Eye (tissue), 1 donor: ENCODE measurements at regions not wholly inside any gene's neighbourhood (a gene's known extent, or its start where the extent isn't known, plus 50 kb on each side); places are given as distances from the start of the nearest gene placed in this dataset.
"Not testable (repeated sequence)": the region's sequence is repeated elsewhere in the genome, so short reads cannot be mapped to it uniquely, and the experiment has no call there.

Experiments used
- DNase-seq: peaks from one replicate; pipeline ENCODE4 v3.0.0-alpha.2; 2015

DNA sequence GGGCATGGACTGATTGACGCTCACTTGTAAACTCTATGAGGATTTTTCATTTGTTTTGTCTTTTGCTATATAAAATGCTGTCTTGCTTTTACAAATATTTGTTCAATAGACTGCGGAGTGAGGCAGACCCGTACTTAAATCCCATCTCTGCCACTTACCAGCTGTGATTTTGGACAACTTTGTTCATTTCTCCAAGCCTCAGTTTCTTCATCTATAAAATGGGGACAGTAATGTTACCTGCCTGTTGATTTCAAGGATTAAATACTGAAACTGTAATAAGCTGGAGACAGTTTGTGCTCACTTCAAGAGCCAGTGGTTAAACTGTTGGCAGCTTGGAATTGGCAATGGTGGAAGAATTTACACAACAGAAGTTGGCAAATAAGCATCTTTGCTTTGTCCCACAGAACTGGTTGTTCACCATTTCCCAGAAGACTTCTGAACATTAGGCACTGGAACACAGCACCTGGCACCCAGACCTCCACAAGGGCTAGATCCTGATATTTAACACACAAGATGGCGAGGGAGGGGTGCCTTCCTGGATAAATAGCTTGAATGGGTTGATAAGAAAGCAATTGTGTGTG, 479.2 kb downstream of the QKI start:
- DNase-seq: no peak

- DNase-seq: no peak
Measured at GRCh38 chr6:163892824-163893561, 478.5 kb downstream of the QKI start.

DNA sequence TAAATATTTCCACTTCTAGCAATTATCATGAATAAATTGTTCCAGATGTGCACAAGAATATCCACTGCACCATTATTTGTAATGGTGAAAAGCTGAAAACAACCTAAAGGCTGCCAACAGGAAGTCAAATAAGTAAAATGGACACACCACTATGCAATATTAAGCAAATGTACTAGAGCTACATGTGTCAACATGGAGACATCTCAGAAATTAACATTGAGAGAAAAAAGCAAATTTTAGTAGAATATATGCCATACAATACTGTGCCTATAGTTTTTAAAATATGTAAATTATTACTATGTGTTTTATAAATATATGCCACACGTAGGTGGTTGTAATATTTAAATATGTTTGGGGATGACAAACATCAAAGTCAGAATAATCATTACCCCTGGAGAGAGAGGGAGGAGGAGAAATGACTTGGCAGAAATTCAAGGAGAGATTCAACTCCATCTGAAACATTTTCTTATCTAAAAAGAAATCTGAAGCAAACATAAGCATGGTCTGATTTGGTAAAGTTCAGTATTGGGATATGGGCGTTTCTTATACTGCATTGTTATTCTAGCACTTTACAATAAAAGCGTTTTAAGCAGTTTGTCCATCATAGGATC, 475.5 kb downstream of the QKI start:
- DNase-seq: no peak

- no peak for DNase-seq
Measured at GRCh38 chr6:163888030-163888819, 473.7 kb downstream of the QKI start.

- DNase-seq: no peak
Measured at GRCh38 chr6:163886428-163886827, 471.9 kb downstream of the QKI start.

- DNase-seq: no peak
Measured at GRCh38 chr6:163883984-163884383, 469.5 kb downstream of the QKI start.

DNA sequence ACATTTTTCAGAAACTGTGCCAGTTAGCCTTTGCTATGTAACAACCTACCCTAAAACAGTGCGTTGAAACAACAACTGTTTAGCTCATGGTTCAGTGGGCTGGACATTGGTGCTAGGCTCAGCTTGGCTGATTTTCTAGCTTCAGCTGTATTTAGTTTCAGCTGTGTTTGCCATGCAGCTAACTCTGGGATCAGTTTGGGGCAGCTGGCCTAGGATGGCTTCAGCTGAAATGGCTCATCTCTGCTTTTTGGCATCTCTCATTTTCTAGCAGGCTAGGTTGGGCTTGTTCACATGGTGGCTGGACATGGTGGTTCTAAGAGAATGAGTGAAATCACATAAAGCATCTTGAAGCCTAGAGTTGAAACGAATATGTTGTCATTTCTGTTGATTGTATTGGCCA, 464.2 kb downstream of the QKI start:
- DNase-seq: no peak

DNA sequence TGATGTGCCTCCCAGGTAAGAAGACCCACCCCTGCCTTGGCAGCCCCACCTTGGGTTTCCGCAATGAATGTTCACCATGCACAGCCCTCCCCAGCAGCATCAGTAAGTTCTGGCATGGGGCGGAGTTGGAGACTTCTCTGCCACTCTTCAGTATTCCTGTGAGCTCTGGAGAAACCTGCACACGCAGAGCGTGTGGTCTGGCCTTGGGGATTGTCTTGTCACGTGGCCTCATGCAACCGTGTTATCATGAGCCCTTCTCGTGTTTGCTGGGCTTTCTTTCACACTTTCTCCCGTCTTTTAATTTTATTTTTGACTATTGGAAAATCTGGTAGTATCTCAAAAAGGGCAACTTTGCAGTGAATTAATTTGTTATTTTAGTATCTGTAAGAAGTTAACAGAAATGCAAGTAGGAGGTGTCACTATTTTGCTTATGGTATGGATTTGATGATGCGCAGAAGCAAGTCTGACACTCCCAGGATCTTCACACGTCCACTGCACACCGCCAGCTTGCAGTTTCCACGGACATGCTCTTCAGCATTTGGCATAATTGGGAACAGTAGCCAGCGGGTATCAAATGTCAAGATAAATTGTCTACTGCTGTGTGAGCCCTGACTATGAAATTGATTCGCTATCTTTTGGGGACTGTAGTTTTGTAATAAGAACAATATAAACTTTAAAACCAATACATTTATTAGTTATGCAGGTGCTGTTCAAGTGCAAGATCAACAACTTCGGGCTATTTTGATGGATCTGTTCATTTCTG, 463.5 kb downstream of the QKI start:
- DNase-seq: no peak

GRCh38 chr6:163876391-163876790, 461.9 kb downstream of the QKI start:
- DNase-seq: no peak

DNA sequence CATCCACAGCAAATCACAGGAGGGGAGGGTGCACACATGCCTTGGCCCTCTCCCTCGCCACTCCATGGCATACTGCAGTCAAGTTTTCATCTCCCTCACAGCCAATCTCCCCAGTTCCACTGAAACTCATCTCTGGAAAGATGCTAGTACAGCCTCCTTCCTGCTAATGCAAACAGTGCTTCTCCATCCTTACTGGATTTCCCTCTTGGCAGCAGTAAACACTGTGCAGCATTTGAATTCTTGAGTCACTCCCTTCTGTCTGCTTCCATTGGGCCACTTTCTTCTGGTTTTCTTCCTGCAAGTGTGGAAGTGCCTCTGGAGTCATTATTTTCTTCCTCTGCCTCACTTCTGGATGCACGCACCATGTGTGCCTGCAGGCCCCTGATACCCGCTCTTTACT, 460.3 kb downstream of the QKI start:
- no peak for DNase-seq

- peak; percentile 51 for DNase-seq
Measured at GRCh38 chr6:163872335-163872734, 457.8 kb downstream of the QKI start.

DNA sequence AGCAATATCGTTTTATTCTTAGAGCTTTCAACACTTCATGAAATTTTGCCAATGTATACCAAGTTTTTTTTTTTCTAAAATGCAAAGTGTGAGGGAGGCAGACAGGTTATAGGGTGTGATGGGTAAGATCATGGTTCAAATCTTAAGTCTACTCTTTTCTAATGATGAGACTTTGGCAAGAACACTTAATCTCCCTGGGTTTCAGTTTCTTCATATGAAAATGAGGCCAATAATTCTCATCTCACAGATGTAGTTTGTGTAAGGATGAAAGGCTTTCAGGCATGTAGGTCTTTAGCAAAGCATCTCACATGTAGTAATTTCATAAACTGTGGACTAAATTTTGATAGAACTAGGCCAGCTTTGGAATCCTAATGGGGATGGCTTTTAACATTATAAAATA, 457.1 kb downstream of the QKI start:
- DNase-seq: no peak

- DNase-seq: no peak
Measured at GRCh38 chr6:163867518-163868292, 453.2 kb downstream of the QKI start.

GRCh38 chr6:163866192-163866591, 451.7 kb downstream of the QKI start:
- no peak for DNase-seq

GRCh38 chr6:163863565-163863964, 449.0 kb downstream of the QKI start:
- DNase-seq: no peak

GRCh38 chr6:163862701-163863100, 448.2 kb downstream of the QKI start:
- DNase-seq: no peak

DNA sequence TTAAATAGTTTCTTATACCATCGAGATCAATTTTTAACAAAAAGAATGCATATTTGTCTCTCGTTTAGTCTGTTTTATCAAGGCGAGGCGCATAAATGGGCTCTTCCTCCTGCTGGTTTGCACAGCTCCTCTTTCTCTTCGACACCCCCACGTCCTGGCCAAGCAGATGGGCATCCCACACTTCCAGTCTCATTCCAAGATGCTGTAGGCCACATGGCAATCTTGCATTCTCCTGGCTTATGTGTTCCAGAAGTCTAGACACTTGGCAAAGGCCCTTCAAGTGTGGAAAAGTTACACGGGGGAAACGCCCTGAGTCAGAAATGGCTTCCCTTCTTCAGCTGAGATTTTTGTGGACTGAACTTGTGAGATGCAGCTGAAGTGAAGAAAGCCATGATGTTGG, 447.1 kb downstream of the QKI start:
- DNase-seq: no peak

DNA sequence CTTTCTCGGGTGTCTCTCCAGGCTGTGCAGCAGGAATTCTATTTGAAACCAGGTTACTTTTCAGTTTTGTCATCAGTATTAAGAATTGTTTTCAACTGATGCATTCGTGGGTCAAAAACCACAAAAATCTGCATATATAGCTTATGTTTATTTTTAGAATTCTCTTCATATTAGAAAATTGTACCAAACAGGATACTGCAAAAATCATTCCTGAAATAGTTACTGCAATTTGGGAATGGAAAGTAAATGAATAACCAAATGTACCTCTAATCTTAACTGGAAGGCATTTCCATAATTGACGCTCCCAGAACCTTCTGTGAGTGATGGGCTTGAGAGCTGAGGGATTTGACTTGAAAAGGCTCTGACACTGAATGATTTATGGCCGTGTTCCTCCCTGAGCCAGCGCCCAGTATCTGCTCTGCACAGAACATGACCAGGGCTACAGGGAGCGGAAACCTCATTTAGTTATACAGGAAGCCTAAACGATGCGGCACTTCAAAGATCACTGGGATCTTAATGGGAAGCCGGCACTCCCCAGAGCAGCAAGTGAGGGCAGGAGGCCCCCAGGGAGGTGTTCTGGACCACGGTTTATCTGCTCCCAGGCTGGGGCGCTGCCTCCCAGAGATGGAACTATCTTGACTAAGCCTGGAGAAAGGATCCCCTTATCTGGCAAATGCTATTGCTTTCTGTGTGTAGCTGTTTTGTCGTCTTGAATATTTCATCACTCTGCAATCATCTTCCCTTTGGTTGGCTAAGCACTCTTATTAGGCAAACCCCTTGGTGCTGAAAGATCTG, 446.0 kb downstream of the QKI start:
- DNase-seq: peak; percentile 51

DNA sequence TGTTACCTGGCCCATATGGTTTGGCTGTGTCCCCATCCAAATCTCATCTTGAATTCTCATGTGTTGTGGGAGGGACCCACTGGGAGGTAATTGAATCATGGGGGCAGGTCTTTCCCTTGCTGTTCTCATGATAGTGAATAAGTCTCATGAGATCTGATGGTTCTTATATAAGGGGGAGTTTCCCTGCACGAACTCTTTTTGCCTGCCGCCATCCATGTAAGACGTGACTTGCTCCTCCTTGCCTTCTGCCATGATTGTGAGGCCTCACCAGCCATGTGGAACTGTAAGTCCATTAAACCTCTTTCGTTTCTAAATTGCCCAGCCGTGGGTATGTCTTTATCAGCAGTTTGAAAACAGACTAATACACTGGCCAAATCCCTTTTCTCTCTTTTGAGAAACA, 444.4 kb downstream of the QKI start:
- DNase-seq: not testable (repeated sequence)

DNA sequence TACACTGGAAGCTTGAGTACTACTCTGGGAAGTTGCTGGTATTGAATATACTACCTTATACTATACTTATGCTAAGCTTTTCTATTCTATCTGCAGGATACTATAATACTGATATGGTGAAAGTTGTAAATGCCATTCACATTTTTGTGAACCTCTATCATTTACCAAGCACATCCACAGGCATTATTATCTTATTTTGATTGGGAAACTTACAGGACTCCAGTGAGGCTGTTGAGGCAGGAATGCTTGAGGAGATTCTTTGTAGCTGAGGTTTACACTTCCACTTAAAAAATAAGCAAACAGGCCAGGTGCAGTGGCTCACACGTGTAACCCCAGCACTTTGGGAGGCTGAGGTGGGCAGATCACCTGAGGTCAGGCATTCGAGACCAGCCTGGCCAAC, 442.9 kb downstream of the QKI start:
- DNase-seq: no peak

GRCh38 chr6:163850874-163851273, 436.4 kb downstream of the QKI start:
- DNase-seq: no peak
